ENCODE measurements at regions not wholly inside any gene's neighbourhood (a gene's known extent, or its start where the extent isn't known, plus 50 kb on each side); places are given as distances from the start of the nearest gene placed in this dataset.

- TF ChIP-seq, protein P1, sequence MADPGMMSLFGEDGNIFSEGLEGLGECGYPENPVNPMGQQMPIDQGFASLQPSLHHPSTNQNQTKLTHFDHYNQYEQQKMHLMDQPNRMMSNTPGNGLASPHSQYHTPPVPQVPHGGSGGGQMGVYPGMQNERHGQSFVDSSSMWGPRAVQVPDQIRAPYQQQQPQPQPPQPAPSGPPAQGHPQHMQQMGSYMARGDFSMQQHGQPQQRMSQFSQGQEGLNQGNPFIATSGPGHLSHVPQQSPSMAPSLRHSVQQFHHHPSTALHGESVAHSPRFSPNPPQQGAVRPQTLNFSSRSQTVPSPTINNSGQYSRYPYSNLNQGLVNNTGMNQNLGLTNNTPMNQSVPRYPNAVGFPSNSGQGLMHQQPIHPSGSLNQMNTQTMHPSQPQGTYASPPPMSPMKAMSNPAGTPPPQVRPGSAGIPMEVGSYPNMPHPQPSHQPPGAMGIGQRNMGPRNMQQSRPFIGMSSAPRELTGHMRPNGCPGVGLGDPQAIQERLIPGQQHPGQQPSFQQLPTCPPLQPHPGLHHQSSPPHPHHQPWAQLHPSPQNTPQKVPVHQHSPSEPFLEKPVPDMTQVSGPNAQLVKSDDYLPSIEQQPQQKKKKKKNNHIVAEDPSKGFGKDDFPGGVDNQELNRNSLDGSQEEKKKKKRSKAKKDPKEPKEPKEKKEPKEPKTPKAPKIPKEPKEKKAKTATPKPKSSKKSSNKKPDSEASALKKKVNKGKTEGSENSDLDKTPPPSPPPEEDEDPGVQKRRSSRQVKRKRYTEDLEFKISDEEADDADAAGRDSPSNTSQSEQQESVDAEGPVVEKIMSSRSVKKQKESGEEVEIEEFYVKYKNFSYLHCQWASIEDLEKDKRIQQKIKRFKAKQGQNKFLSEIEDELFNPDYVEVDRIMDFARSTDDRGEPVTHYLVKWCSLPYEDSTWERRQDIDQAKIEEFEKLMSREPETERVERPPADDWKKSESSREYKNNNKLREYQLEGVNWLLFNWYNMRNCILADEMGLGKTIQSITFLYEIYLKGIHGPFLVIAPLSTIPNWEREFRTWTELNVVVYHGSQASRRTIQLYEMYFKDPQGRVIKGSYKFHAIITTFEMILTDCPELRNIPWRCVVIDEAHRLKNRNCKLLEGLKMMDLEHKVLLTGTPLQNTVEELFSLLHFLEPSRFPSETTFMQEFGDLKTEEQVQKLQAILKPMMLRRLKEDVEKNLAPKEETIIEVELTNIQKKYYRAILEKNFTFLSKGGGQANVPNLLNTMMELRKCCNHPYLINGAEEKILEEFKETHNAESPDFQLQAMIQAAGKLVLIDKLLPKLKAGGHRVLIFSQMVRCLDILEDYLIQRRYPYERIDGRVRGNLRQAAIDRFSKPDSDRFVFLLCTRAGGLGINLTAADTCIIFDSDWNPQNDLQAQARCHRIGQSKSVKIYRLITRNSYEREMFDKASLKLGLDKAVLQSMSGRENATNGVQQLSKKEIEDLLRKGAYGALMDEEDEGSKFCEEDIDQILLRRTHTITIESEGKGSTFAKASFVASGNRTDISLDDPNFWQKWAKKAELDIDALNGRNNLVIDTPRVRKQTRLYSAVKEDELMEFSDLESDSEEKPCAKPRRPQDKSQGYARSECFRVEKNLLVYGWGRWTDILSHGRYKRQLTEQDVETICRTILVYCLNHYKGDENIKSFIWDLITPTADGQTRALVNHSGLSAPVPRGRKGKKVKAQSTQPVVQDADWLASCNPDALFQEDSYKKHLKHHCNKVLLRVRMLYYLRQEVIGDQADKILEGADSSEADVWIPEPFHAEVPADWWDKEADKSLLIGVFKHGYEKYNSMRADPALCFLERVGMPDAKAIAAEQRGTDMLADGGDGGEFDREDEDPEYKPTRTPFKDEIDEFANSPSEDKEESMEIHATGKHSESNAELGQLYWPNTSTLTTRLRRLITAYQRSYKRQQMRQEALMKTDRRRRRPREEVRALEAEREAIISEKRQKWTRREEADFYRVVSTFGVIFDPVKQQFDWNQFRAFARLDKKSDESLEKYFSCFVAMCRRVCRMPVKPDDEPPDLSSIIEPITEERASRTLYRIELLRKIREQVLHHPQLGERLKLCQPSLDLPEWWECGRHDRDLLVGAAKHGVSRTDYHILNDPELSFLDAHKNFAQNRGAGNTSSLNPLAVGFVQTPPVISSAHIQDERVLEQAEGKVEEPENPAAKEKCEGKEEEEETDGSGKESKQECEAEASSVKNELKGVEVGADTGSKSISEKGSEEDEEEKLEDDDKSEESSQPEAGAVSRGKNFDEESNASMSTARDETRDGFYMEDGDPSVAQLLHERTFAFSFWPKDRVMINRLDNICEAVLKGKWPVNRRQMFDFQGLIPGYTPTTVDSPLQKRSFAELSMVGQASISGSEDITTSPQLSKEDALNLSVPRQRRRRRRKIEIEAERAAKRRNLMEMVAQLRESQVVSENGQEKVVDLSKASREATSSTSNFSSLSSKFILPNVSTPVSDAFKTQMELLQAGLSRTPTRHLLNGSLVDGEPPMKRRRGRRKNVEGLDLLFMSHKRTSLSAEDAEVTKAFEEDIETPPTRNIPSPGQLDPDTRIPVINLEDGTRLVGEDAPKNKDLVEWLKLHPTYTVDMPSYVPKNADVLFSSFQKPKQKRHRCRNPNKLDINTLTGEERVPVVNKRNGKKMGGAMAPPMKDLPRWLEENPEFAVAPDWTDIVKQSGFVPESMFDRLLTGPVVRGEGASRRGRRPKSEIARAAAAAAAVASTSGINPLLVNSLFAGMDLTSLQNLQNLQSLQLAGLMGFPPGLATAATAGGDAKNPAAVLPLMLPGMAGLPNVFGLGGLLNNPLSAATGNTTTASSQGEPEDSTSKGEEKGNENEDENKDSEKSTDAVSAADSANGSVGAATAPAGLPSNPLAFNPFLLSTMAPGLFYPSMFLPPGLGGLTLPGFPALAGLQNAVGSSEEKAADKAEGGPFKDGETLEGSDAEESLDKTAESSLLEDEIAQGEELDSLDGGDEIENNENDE (IDR thresholded peaks at IDR 0.05; ENCODE audit: insufficient replicate concordance, low read length) = no peak
- TF ChIP-seq TBP (IDR thresholded peaks at IDR 0.05; ENCODE audit: low read depth, low read length) (no peak), TEAD4 (IDR thresholded peaks at IDR 0.05; ENCODE audit: low read depth, low read length) (no peak), CTBP2 (IDR thresholded peaks at IDR 0.05; ENCODE audit: borderline replicate concordance, insufficient read depth, insufficient read length, low read length) (no peak), CHD1 (IDR thresholded peaks at IDR 0.05; ENCODE audit: low read depth, low read length) (no peak), MAFK (IDR thresholded peaks at IDR 0.05; ENCODE audit: low read depth, low read length) (no peak)
- TF ChIP-seq, protein P2, sequence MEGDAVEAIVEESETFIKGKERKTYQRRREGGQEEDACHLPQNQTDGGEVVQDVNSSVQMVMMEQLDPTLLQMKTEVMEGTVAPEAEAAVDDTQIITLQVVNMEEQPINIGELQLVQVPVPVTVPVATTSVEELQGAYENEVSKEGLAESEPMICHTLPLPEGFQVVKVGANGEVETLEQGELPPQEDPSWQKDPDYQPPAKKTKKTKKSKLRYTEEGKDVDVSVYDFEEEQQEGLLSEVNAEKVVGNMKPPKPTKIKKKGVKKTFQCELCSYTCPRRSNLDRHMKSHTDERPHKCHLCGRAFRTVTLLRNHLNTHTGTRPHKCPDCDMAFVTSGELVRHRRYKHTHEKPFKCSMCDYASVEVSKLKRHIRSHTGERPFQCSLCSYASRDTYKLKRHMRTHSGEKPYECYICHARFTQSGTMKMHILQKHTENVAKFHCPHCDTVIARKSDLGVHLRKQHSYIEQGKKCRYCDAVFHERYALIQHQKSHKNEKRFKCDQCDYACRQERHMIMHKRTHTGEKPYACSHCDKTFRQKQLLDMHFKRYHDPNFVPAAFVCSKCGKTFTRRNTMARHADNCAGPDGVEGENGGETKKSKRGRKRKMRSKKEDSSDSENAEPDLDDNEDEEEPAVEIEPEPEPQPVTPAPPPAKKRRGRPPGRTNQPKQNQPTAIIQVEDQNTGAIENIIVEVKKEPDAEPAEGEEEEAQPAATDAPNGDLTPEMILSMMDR (IDR thresholded peaks at IDR 0.05; ENCODE audit: control extremely low read depth in 1 of 3, insufficient read depth in 1 of 3, low read depth in 1 of 3, low read length in 3 of 3) = no peak
These were observed 114.6 kb upstream of the TCF21 start (continued) for GRCh38 chr6:133774356-133774755.

All from H1 (cell line).